ENCODE measurements at regions not wholly inside any gene's neighbourhood (a gene's known extent, or its start where the extent isn't known, plus 50 kb on each side); places are given as distances from the start of the nearest gene placed in this dataset.

GRCh38 chr6:1473598-1473997 lies 84.2 kb downstream of the FOXF2 start:
- TF ChIP-seq CTCF (IDR thresholded peaks at IDR 0.05) (no peak), POLR2A (IDR thresholded peaks at IDR 0.05) (no peak)

All from adrenal gland (tissue), 5 donors.